SH-SY5Y (cell line): ENCODE measurements at regions not wholly inside any gene's neighbourhood (a gene's known extent, or its start where the extent isn't known, plus 50 kb on each side); places are given as distances from the start of the nearest gene placed in this dataset.

ENCODE experiments used
- GATA2 ChIP-seq: IDR thresholded peaks from 2 replicates; pipeline ENCODE4 v1.6.1; 2011; ENCODE audit warnings: mild to moderate bottlenecking, low read depth, low read length
- GATA3 ChIP-seq: IDR thresholded peaks from 2 replicates; pipeline ENCODE4 v1.6.1; 2011; ENCODE audit warnings: low read depth, mild to moderate bottlenecking, low read length, moderate library complexity

GRCh38 chr3:30453360-30454039, 152.9 kb upstream of the TGFBR2 start:
- TF ChIP-seq GATA2 (no peak), GATA3 (no peak)

GRCh38 chr3:30454636-30455035, 151.8 kb upstream of the TGFBR2 start:
- TF ChIP-seq GATA2 (no peak), GATA3 (no peak)

GRCh38 chr3:30455840-30456239, 150.6 kb upstream of the TGFBR2 start:
- TF ChIP-seq GATA3 (no peak), GATA2 (no peak)

- no peak for TF ChIP-seq GATA3
- no peak for TF ChIP-seq GATA2
Measured at GRCh38 chr3:30456264-30456663, 150.1 kb upstream of the TGFBR2 start.

- TF ChIP-seq GATA3: no peak
- TF ChIP-seq GATA2: no peak
Measured at GRCh38 chr3:30457081-30457480, 149.3 kb upstream of the TGFBR2 start.

GRCh38 chr3:30457726-30458125, 148.7 kb upstream of the TGFBR2 start:
- TF ChIP-seq GATA2: no peak
- TF ChIP-seq GATA3: no peak

GRCh38 chr3:30458376-30459171, 147.8 kb upstream of the TGFBR2 start:
- TF ChIP-seq GATA2: no peak
- no peak for TF ChIP-seq GATA3

GRCh38 chr3:30461311-30461710, 145.1 kb upstream of the TGFBR2 start:
- TF ChIP-seq GATA3 (no peak), GATA2 (no peak)

- TF ChIP-seq GATA3 (no peak), GATA2 (no peak)
Measured at GRCh38 chr3:30462721-30463470, 143.5 kb upstream of the TGFBR2 start.

GRCh38 chr3:30464381-30464780, 142.0 kb upstream of the TGFBR2 start:
- no peak for TF ChIP-seq GATA2
- TF ChIP-seq GATA3: no peak

- TF ChIP-seq GATA2 (no peak), GATA3 (no peak)
Measured at GRCh38 chr3:30465454-30465853, 140.9 kb upstream of the TGFBR2 start.

- TF ChIP-seq GATA3 (no peak), GATA2 (no peak)
Measured at GRCh38 chr3:30467596-30468238, 138.7 kb upstream of the TGFBR2 start.

- no peak for TF ChIP-seq GATA3
Measured at GRCh38 chr3:30469133-30469532, 137.3 kb upstream of the TGFBR2 start.

- TF ChIP-seq GATA2 (no peak), GATA3 (no peak)
Measured at GRCh38 chr3:30470496-30470895, 135.9 kb upstream of the TGFBR2 start.

- TF ChIP-seq GATA3 (no peak), GATA2 (no peak)
Measured at GRCh38 chr3:30471066-30471465, 135.3 kb upstream of the TGFBR2 start.

GRCh38 chr3:30471796-30472489, 134.5 kb upstream of the TGFBR2 start:
- TF ChIP-seq GATA2 (no peak), GATA3 (no peak)
